ENCODE measurements at regions not wholly inside any gene's neighbourhood (a gene's known extent, or its start where the extent isn't known, plus 50 kb on each side); places are given as distances from the start of the nearest gene placed in this dataset.

GRCh38 chr2:121993682-121994081 lies 238.2 kb downstream of the TSN start:
- Histone ChIP-seq H3K9me3 (ENCODE audit: control insufficient read depth, insufficient read depth, low read length) (no peaks in the 10 kb centered on the region), H3K27me3 (ENCODE audit: control insufficient read depth, insufficient read depth, low read length) (peaks cover 3% of the 10 kb centered on the region), H3K27ac (ENCODE audit: low read depth, low read length) (no peak overlapping the region), H3K4me3 (ENCODE audit: low read depth, low read length) (no peak overlapping the region)
- no peak for TF ChIP-seq CTCF (IDR thresholded peaks at IDR 0.05; ENCODE audit: low read depth, low read length)
- ChIA-PET CTCF (no interaction called here), POLR2A (no interaction called here)
- DNase-seq (ENCODE audit: low read depth, low spot score), result no peak

GRCh38 chr2:121994238-121995206 lies 239.1 kb downstream of the TSN start:
- ChIA-PET POLR2A (no interaction called here), CTCF (no interaction called here)
- Histone ChIP-seq H3K27me3 (ENCODE audit: control insufficient read depth, insufficient read depth, low read length) (peaks cover 3% of the 10 kb centered on the region), H3K27ac (ENCODE audit: low read depth, low read length) (no peak overlapping the region), H3K9me3 (ENCODE audit: control insufficient read depth, insufficient read depth, low read length) (no peaks in the 10 kb centered on the region), H3K4me3 (ENCODE audit: low read depth, low read length) (no peak overlapping the region)
- TF ChIP-seq CTCF (IDR thresholded peaks at IDR 0.05; ENCODE audit: low read depth, low read length), result no peak
- no peak for DNase-seq (ENCODE audit: low read depth, low spot score)

- peaks cover 3% of the 10 kb centered on the region for H3K27me3 ChIP-seq (ENCODE audit: control insufficient read depth, insufficient read depth, low read length)
- TF ChIP-seq CTCF (IDR thresholded peaks at IDR 0.05; ENCODE audit: low read depth, low read length), result no peak
- no peak overlapping the region for H3K4me3 ChIP-seq (ENCODE audit: low read depth, low read length)
- DNase-seq (ENCODE audit: low read depth, low spot score), result no peak
- no peak overlapping the region for H3K27ac ChIP-seq (ENCODE audit: low read depth, low read length)
- H3K9me3 ChIP-seq (ENCODE audit: control insufficient read depth, insufficient read depth, low read length), result no peaks in the 10 kb centered on the region
- POLR2A ChIA-PET, result no interaction called here
- CTCF ChIA-PET, result no interaction called here
Observed at GRCh38 chr2:121998751-121999150, 243.3 kb downstream of the TSN start.

GRCh38 chr2:121999264-121999663 lies 243.8 kb downstream of the TSN start:
- CTCF ChIA-PET, result no interaction called here
- H3K4me3 ChIP-seq (ENCODE audit: low read depth, low read length), result no peak overlapping the region
- DNase-seq (ENCODE audit: low read depth, low spot score), result no peak
- no peak overlapping the region for H3K27ac ChIP-seq (ENCODE audit: low read depth, low read length)
- POLR2A ChIA-PET, result no interaction called here
- no peak for TF ChIP-seq CTCF (IDR thresholded peaks at IDR 0.05; ENCODE audit: low read depth, low read length)
- H3K27me3 ChIP-seq (ENCODE audit: control insufficient read depth, insufficient read depth, low read length), result peaks cover 3% of the 10 kb centered on the region
- no peaks in the 10 kb centered on the region for H3K9me3 ChIP-seq (ENCODE audit: control insufficient read depth, insufficient read depth, low read length)

GRCh38 chr2:122000556-122001340 lies 245.3 kb downstream of the TSN start:
- H3K27me3 ChIP-seq (ENCODE audit: control insufficient read depth, insufficient read depth, low read length), result no peaks in the 10 kb centered on the region
- no peak for DNase-seq (ENCODE audit: low read depth, low spot score)
- H3K4me3 ChIP-seq (ENCODE audit: low read depth, low read length), result no peak overlapping the region
- no peak for TF ChIP-seq CTCF (IDR thresholded peaks at IDR 0.05; ENCODE audit: low read depth, low read length)
- POLR2A ChIA-PET, result no interaction called here
- H3K9me3 ChIP-seq (ENCODE audit: control insufficient read depth, insufficient read depth, low read length), result no peaks in the 10 kb centered on the region
- CTCF ChIA-PET, result no interaction called here
- H3K27ac ChIP-seq (ENCODE audit: low read depth, low read length), result no peak overlapping the region
